ENCODE measurements at regions not wholly inside any gene's neighbourhood (a gene's known extent, or its start where the extent isn't known, plus 50 kb on each side); places are given as distances from the start of the nearest gene placed in this dataset.
"Not testable (repeated sequence)": the region's sequence is repeated elsewhere in the genome, so short reads cannot be mapped to it uniquely, and the experiment has no call there.

DNA sequence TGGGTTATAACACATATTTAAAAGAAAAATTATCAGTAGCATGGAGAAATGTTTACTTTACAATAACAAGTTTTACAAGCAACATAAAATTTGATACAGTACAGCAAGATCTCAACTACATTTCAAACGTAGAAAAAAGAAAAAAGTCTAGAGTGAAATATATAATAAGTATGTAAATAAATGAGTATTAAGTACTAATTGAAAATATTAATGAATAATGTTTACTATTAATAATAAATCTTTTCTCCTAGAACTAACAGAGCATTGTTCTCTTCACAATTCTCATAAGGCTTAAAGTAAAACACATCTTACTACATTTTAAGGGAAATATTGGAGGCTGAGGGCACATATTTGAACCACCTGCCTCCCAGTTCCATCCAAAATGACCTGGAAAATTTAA, 72.1 kb downstream of the TMEM212 start:
- no peak for DNase-seq (ENCODE audit: low spot score)
- no peak overlapping the region for H3K27ac ChIP-seq
- TF ChIP-seq, protein P1, sequence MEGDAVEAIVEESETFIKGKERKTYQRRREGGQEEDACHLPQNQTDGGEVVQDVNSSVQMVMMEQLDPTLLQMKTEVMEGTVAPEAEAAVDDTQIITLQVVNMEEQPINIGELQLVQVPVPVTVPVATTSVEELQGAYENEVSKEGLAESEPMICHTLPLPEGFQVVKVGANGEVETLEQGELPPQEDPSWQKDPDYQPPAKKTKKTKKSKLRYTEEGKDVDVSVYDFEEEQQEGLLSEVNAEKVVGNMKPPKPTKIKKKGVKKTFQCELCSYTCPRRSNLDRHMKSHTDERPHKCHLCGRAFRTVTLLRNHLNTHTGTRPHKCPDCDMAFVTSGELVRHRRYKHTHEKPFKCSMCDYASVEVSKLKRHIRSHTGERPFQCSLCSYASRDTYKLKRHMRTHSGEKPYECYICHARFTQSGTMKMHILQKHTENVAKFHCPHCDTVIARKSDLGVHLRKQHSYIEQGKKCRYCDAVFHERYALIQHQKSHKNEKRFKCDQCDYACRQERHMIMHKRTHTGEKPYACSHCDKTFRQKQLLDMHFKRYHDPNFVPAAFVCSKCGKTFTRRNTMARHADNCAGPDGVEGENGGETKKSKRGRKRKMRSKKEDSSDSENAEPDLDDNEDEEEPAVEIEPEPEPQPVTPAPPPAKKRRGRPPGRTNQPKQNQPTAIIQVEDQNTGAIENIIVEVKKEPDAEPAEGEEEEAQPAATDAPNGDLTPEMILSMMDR (IDR thresholded peaks at IDR 0.05): no peak

DNA sequence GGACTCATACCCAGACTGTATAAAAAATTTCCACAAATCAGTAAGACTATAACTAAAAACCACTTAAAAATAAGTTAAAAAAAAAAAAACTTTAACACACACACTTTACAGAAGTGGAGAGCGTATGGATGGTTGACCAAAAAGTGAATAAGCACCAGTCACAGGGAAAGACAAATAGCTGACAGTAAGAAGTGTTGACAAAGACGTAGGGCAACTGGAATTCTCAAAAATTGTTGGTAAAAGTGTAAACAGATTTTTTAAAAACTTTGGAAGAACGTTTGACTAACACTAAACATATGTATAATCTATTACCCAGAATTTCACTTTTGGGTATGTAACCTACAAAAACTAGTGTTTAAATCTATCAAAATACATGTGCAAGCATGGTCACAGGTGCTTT, 73.7 kb downstream of the TMEM212 start:
- TF ChIP-seq, protein P1 (IDR thresholded peaks at IDR 0.05): no peak
- DNase-seq (ENCODE audit: low spot score): no peak
- H3K27ac ChIP-seq: no peak overlapping the region
- H3K4me3 ChIP-seq: no peak overlapping the region

More for the DNA sequence above, 72.1 kb downstream of the TMEM212 start:
- no peak overlapping the region for H3K4me3 ChIP-seq

DNA sequence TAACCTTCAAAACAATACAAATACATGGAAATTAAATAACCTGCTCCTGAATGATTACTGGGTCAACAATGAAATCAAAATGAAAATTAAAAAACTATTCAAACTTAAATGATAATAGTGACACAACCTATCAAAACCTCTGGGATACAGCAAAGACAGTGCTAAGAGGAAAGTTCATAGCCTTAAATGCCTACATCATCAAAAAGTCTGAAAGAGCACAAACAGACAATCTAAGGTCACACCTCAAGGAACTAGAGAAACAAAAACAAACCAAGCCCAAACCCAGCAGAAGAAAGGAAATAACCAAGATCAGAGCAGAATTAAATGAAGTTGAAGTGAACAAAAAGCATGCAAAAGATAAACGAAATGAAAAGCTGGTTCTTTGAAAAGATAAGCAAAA, 79.5 kb downstream of the TMEM212 start:
- H3K27ac ChIP-seq; DNase-seq (ENCODE audit: low spot score); H3K4me3 ChIP-seq: not testable (repeated sequence)

DNA sequence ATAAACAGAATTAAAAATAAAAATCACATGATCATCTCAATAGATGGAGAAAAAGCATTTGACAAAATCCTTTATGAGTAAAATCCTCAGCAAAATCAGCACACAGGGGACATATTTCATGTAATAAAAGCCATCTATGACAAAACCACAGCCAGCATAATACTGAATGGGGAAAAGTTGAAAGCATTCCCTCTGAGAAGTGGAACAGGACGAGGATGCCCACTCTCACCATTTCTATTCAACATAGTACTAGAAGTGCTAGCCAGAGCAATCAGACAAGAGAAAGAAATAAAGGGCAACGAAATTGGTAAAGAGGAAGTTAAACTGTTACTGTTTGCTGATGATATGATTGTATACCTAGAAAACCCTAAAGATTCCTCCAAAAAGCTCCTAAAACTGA, 80.5 kb downstream of the TMEM212 start:
- not testable (repeated sequence) for DNase-seq (ENCODE audit: low spot score); H3K27ac ChIP-seq; H3K4me3 ChIP-seq

DNA sequence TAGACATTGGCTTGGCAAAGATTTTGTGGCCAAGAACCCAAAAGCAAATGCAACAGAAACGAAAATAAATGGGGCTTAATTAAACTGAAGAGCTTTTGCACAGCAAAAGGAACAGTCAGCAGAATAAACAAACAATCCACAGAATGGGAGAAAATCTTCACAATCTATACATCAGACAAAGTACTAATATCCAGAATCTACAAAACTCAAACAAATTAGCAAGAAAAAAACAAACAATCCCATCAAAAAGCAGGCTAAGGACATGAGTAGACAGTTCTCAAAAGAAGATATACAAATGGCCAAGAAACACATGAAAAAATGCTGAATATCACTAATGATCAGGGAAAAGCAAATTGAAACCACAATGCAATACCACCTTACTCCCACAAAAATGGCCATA, 81.7 kb downstream of the TMEM212 start:
- not testable (repeated sequence) for H3K27ac ChIP-seq, H3K4me3 ChIP-seq

DNA sequence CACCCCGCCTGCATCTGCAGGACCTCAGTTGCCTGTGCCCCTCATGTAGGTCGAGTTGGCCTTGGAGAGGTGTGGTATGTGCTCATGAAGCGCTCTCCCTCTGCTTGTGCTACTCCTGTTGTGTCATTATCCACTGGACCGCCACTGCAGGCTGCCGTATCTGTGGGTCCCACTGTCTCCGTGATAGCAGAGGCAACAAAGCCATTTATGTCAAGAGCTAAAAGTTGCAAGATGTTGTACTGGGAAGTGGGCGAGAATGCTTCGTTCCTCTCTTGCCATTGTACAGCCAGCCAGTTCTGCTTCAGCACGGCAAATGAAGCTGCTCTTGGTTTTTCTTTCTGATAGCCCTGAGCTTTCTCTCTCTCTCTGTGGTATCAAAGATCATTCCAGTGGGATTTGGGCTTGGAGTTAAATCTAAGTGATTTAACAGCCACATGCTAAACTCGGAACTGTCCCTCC, 89.0 kb downstream of the TMEM212 start:
- no peak overlapping the region for H3K27ac ChIP-seq
- TF ChIP-seq, protein P1 (IDR thresholded peaks at IDR 0.05): no peak

More for the DNA sequence above, 81.7 kb downstream of the TMEM212 start:
- DNase-seq (ENCODE audit: low spot score): not testable (repeated sequence)

DNA sequence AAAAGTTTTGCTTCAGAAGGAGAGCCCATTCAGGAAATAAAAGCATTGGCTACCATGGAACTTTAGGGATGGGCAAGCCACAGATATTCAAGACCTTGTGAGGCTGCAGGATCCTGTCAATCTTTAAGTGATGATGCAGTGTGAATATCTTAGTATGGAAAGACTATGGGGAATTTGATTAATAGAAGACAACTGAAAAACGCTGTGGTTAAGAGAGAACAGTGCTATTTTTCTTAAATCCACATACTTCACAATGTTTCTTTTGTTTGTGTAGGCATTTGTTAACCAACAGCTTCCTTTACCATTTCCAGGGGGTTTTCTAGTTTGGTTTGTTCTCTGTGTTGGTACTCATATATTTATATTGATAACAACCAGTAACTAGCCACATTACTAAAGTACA, 90.3 kb downstream of the TMEM212 start:
- no peak overlapping the region for H3K4me3 ChIP-seq
- TF ChIP-seq, protein P1 (IDR thresholded peaks at IDR 0.05): no peak
- no peak for DNase-seq (ENCODE audit: low spot score)
- H3K27ac ChIP-seq: no peak overlapping the region

More for the DNA sequence above, 89.0 kb downstream of the TMEM212 start:
- no peak for DNase-seq (ENCODE audit: low spot score)
- no peak overlapping the region for H3K4me3 ChIP-seq

DNA sequence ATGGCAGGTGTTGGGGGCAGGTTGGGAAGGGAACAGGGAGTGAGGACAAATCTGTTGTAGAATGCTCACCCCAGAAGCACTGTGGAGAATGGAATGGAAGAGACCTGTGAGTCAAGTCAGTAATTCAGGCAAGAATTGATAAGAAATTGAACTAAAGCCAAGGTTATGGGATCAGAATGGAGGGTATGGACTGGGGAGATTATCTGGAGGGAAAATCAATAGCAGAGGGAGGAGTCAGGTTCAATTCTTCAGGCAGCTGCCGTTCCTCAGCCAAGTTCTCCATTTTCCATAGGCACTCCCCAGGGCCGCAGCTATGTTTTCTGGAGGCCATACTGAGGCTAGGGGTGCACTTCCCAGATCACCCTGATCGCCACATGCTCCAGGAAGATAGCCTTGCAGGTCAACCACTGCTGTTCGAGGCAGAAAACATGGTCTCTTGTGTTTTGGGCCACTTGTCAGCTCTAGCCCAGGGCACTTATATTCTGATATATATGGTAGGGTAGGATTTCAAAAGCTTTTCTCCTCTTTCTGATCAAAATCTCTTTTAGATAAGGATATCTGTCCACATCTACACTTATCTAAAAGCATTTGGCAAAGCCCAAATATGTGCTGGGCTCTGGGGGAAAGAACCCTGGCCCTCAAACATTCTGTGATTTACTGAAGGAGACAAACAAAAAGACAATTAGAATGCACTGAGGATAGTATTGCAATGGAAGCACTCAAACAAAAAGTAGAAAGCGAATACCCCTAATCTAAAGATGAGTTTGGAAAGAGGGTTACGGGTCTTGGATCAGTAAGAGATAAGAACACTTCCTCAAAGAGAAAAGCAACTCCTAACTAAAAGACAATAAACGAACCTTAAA, 92.3 kb downstream of the TMEM212 start:
- no peak overlapping the region for H3K27ac ChIP-seq
- DNase-seq (ENCODE audit: low spot score): no peak
- TF ChIP-seq, protein P1 (IDR thresholded peaks at IDR 0.05): no peak
- no peak overlapping the region for H3K4me3 ChIP-seq
